ENCODE measurements at regions not wholly inside any gene's neighbourhood (a gene's known extent, or its start where the extent isn't known, plus 50 kb on each side); places are given as distances from the start of the nearest gene placed in this dataset.

GRCh38 chr10:123354521-123354920 lies 200.3 kb downstream of the BUB3 start:
- ATAC-seq = no peak
- TF ChIP-seq SNAI2 (CRISPR knock-in tag; IDR thresholded peaks at IDR 0.05) = no peak
- TF ChIP-seq PPARA (CRISPR knock-in tag; IDR thresholded peaks at IDR 0.05; ENCODE audit: borderline replicate concordance) = no peak
- no peak for TF ChIP-seq GLIS3 (CRISPR knock-in tag; IDR thresholded peaks at IDR 0.05)
- TF ChIP-seq BACH2 (CRISPR knock-in tag; IDR thresholded peaks at IDR 0.05; ENCODE audit: borderline replicate concordance) = no peak

DNA sequence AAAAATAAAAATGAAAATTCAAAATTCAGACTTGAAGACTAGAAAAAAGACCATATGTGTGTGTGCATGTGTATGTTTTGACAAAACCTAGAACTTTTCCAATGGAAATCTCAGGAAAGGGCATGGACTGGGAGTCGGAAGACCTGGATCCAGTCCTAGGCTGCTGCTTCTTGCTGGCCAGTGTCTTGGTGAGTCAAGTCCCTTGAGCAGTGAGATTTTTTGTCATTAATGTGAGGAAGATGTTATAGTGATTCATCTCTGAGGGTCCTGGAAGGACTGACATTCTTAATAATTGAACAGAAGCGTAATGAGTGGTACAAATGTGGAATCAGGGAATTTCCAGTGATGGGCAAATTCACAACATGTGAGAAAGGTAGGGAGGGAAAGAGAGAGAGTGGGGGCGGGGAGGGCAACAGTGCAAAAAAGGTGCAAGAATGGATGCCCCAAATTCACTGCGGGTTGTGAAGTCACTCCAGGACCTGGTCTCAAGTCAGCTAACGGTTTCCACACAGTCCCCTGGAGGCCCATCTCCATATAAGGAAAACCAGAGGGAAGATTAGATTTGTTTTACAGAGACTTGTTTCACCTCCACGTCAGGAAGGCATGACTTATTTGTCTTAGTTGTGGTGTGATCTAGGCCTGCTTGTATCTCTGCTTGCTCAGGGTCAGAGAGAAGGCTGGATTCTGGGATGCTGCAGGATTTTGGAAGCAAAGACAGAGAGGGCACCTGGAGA lies 201.7 kb downstream of the BUB3 start:
- no peak for ATAC-seq
- TF ChIP-seq TOX (CRISPR knock-in tag; IDR thresholded peaks at IDR 0.05; ENCODE audit: borderline replicate concordance) (no peak), PATZ1 (CRISPR knock-in tag; IDR thresholded peaks at IDR 0.05; ENCODE audit: borderline replicate concordance) (no peak), CSDC2 (CRISPR knock-in tag; IDR thresholded peaks at IDR 0.05) (no peak), ZFP30 (CRISPR knock-in tag; IDR thresholded peaks at IDR 0.05) (no peak), ZFP3 (CRISPR knock-in tag; IDR thresholded peaks at IDR 0.05) (no peak), ZNF565 (CRISPR knock-in tag; conservative IDR thresholded peaks at IDR 0.05; ENCODE audit: low read depth) (no peak), ZNF8 (CRISPR knock-in tag; IDR thresholded peaks at IDR 0.05) (no peak)

DNA sequence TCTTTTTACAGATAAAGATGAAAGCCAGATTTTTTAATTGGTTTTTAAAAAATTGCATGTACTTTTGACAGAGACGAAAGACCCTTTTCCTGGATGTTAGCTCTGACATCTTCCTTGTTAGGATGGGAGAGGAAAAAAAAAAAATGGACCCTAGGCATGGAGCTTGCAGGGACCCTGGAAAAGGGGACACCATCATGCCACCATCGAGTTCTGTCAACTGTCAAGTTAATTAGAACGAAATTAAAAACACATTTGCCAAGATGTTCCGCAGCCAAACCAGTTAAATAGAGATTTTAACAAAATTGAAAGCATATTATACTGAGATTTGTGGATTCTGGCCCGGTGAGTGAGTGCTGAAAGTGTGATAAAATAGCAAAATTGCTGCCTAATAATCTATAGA lies 202.6 kb downstream of the BUB3 start:
- ATAC-seq = no peak
- TF ChIP-seq TCF4 (CRISPR knock-in tag; IDR thresholded peaks at IDR 0.05; ENCODE audit: borderline replicate concordance) (peak; percentile 44; the same call in 1 of the 2 replicates), POU6F1 (CRISPR knock-in tag; IDR thresholded peaks at IDR 0.05; ENCODE audit: borderline replicate concordance, low read depth) (no peak)

DNA sequence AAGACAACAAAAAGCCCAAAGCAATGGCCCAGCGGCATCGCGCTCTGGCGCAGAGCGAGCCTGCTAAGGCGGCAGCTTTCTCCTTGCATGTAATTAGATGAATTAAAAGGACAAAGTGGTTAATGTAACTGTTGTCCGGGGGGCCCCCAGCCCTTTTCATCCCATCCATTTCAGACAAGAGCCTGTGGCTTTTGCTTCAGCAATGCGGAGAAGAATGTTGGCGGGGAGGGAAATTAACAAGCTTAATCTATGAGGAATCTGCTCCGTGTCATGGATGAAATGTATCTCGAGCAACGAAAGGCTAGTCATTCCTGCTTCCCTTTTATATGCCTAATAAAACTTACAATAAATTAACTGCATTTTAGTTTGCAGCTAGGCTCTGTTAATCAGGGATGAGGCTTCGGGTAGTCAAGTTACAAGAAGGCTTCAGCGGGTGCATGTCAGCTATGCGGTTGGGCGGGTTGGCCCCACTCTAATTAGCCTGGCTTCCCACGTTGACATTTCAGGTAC lies 203.3 kb downstream of the BUB3 start:
- no peak for TF ChIP-seq ZC3H10 (CRISPR knock-in tag; IDR thresholded peaks at IDR 0.05)
- no peak for TF ChIP-seq CSRNP3 (CRISPR knock-in tag; IDR thresholded peaks at IDR 0.05)
- TF ChIP-seq ESRRG (CRISPR knock-in tag; IDR thresholded peaks at IDR 0.05) = no peak
- TF ChIP-seq ZFP30 (CRISPR knock-in tag; IDR thresholded peaks at IDR 0.05) = no peak
- TF ChIP-seq ISL1 (CRISPR knock-in tag; IDR thresholded peaks at IDR 0.05) = no peak
- TF ChIP-seq ZNF8 (CRISPR knock-in tag; IDR thresholded peaks at IDR 0.05) = no peak
- TF ChIP-seq, protein P1, sequence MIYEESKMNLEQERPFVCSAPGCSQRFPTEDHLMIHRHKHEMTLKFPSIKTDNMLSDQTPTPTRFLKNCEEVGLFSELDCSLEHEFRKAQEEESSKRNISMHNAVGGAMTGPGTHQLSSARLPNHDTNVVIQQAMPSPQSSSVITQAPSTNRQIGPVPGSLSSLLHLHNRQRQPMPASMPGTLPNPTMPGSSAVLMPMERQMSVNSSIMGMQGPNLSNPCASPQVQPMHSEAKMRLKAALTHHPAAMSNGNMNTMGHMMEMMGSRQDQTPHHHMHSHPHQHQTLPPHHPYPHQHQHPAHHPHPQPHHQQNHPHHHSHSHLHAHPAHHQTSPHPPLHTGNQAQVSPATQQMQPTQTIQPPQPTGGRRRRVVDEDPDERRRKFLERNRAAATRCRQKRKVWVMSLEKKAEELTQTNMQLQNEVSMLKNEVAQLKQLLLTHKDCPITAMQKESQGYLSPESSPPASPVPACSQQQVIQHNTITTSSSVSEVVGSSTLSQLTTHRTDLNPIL (CRISPR knock-in tag; IDR thresholded peaks at IDR 0.05; ENCODE audit: low read depth) = no peak
- TF ChIP-seq SNAI2 (CRISPR knock-in tag; IDR thresholded peaks at IDR 0.05) = no peak
- ATAC-seq = no peak

DNA sequence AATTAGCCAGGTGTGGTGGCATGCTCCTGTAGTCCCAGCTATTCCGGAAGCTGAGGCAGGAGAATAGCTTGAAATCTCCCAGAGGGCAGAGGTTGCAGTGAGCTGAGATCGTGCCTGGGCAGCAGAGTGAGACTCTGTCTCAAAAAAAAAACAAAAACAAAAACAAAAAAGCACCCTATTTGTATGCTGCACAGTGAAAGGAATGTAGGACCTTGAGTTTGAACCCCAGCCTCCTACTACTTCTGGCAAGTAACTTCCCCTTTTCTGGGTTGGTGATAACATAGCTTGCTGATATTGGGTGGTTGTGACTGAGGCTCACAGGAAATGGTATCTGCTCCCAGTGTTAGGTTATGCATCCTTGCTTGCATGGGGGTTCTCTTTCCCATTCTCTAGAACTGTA lies 205.3 kb downstream of the BUB3 start:
- no peak for TF ChIP-seq ZFP3 (CRISPR knock-in tag; IDR thresholded peaks at IDR 0.05)
- ATAC-seq = no peak

DNA sequence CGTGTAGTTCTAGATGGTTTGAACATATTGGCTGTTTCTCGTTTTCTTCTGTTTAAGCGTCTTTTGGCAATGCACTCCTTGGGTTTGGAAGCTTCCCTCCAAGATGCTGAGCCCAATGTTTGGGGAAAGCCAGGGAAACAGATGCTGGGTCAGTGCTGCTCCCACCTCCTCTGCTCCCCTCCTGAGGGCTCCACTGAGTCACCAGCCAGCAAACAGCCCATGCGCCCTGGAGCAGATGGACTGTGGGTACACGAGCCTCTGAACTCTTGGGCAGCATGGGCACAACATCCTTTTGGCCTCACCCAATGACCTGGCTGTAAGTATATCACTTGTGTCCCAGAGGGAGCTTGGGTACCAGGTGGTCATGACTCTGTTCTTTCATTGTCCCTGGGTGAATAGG lies 207.6 kb downstream of the BUB3 start:
- no peak for ATAC-seq
- TF ChIP-seq PPARA (CRISPR knock-in tag; IDR thresholded peaks at IDR 0.05; ENCODE audit: borderline replicate concordance) = no peak
- no peak for TF ChIP-seq RARB (CRISPR knock-in tag; IDR thresholded peaks at IDR 0.05)
- TF ChIP-seq ZNF8 (CRISPR knock-in tag; IDR thresholded peaks at IDR 0.05) = no peak
- no peak for TF ChIP-seq ZNF565 (CRISPR knock-in tag; conservative IDR thresholded peaks at IDR 0.05; ENCODE audit: low read depth)
- TF ChIP-seq ARNTL (CRISPR knock-in tag; IDR thresholded peaks at IDR 0.05; ENCODE audit: borderline replicate concordance, low read depth) = no peak
- TF ChIP-seq PATZ1 (CRISPR knock-in tag; IDR thresholded peaks at IDR 0.05; ENCODE audit: borderline replicate concordance) = no peak
- no peak for TF ChIP-seq ESRRG (CRISPR knock-in tag; IDR thresholded peaks at IDR 0.05)
- TF ChIP-seq SNAI2 (CRISPR knock-in tag; IDR thresholded peaks at IDR 0.05) = no peak
- TF ChIP-seq, protein P1 (CRISPR knock-in tag; IDR thresholded peaks at IDR 0.05; ENCODE audit: low read depth) = no peak
- TF ChIP-seq CSDC2 (CRISPR knock-in tag; IDR thresholded peaks at IDR 0.05) = no peak
- TF ChIP-seq ZC3H10 (CRISPR knock-in tag; IDR thresholded peaks at IDR 0.05) = no peak
- TF ChIP-seq POU6F1 (CRISPR knock-in tag; IDR thresholded peaks at IDR 0.05; ENCODE audit: borderline replicate concordance, low read depth) = no peak

All from SK-N-SH treated with all-trans-retinoic acid at 6 μM for 48 hours (cell line).